Astrocyte (in vitro differentiated cells and primary cell): ENCODE measurements at regions not wholly inside any gene's neighbourhood (a gene's known extent, or its start where the extent isn't known, plus 50 kb on each side); places are given as distances from the start of the nearest gene placed in this dataset.

Experiments
- CTCF ChIP-seq: IDR thresholded peaks from 2 replicates; pipeline ENCODE4 v1.5.1; 2011; ENCODE audit warnings: low read depth, mild to moderate bottlenecking, inconsistent platforms, low read length, moderate library complexity; ENCODE audit not compliant: insufficient read depth
- EZH2 ChIP-seq: IDR thresholded peaks from 2 replicates; pipeline ENCODE4 v1.6.1; 2012; ENCODE audit warnings: mild to moderate bottlenecking, low read length, inconsistent platforms; ENCODE audit not compliant: insufficient read depth

GRCh38 chrY:7957773-7958172, 1046.2 kb upstream of the AMELY start:
- TF ChIP-seq CTCF (no peak), EZH2 (no peak)
